ENCODE measurements at regions not wholly inside any gene's neighbourhood (a gene's known extent, or its start where the extent isn't known, plus 50 kb on each side); places are given as distances from the start of the nearest gene placed in this dataset.

DNA sequence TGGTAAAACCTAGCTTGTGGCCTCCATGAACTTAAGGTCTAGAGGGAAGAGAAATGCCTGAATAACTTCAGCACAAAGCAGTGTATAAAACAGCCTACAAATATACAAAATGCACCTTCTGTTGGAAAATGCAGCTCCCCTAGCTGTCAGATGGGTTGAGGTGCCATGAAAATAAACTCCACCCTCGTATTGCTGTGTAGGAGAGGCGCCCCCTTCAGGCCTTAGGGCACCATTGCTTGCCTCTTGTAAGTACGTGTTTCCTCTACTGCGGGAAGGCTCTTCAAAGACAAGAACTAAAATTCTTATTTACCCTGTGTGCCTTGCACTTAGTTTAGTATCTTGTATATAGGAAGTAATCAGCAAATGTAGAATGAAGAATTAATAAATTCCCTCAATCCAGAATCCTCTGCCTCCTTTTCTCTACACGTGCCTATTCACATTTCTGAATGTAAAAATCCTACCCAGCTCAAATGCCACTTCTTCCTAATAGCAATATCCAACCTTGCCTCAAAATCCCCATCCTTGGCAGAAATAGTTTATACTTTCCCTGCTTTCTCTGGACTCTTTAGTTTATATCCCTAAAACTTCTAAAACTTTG is 393.7 kb upstream of the PDE4D start:
- WGBS, 2 donors: 66 to 68% methylated on average over 5 of the region's 5 CpGs
- H3K4me3 ChIP-seq (ENCODE audit: low read depth, poor library complexity, severe bottlenecking): no peak overlapping the region
- intact Hi-C loops (cut with DNase I; ENCODE audit: low total_unique reads): no loop called here
- no peak for DNase-seq (ENCODE audit: low spot score in 2 of 2)
- no peak for TF ChIP-seq POLR2A (IDR thresholded peaks at IDR 0.05)
- TF ChIP-seq, protein P1, sequence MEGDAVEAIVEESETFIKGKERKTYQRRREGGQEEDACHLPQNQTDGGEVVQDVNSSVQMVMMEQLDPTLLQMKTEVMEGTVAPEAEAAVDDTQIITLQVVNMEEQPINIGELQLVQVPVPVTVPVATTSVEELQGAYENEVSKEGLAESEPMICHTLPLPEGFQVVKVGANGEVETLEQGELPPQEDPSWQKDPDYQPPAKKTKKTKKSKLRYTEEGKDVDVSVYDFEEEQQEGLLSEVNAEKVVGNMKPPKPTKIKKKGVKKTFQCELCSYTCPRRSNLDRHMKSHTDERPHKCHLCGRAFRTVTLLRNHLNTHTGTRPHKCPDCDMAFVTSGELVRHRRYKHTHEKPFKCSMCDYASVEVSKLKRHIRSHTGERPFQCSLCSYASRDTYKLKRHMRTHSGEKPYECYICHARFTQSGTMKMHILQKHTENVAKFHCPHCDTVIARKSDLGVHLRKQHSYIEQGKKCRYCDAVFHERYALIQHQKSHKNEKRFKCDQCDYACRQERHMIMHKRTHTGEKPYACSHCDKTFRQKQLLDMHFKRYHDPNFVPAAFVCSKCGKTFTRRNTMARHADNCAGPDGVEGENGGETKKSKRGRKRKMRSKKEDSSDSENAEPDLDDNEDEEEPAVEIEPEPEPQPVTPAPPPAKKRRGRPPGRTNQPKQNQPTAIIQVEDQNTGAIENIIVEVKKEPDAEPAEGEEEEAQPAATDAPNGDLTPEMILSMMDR (IDR thresholded peaks at IDR 0.05): no peak

DNA sequence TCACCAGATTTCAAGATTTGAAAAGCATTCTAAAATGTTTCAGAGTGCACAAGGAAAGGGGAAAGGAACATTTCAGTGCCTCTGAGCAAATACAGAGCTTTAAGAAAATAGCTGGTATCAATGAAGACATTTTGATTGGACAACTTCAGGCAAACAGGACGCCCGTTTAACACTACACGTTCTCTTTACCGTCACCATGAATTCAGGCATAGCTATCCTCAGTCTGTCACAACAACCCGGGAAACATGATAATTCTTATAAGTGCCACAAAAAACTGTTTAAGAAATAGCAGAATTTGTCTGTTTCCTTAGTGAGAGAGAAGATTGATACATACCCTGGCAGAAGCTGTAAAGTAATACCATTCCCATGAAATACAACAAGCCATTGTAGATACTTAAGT is 392.4 kb upstream of the PDE4D start:
- WGBS, 2 donors: 86 to 91% methylated on average over 5 of the region's 5 CpGs
- no peak overlapping the region for H3K4me3 ChIP-seq (ENCODE audit: low read depth, poor library complexity, severe bottlenecking)
- no peak for DNase-seq (ENCODE audit: low spot score in 2 of 2)
- intact Hi-C loops (cut with DNase I; ENCODE audit: low total_unique reads): no loop called here
- no peak for TF ChIP-seq POLR2A (IDR thresholded peaks at IDR 0.05)
- TF ChIP-seq, protein P1 (IDR thresholded peaks at IDR 0.05): no peak

DNA sequence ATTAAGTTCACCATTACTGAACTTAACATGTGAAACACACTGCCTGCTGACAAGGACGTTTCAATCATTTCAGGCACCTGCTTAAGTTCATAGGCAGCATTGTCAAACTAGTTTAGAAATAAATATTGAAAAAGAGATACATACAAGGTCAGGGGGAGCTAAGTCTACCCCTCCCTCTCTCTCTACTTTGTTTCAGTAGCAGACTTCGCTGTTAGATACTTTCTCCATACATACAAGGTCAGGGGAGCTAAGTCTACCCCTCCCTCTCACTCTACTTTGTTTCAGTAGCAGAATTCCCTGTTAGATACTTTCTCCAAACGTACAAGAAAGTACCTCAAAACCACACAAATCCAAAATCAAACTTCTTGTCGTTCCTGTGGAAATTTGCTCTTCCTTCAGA is 387.4 kb upstream of the PDE4D start:
- intact Hi-C loops (cut with DNase I; ENCODE audit: low total_unique reads): no loop called here
- no peak for DNase-seq (ENCODE audit: low spot score in 2 of 2)
- WGBS, 2 donors: 79 to 83% methylated on average over 4 of the region's 4 CpGs
- TF ChIP-seq, protein P1 (IDR thresholded peaks at IDR 0.05): no peak
- TF ChIP-seq POLR2A (IDR thresholded peaks at IDR 0.05): no peak
- no peak overlapping the region for H3K4me3 ChIP-seq (ENCODE audit: low read depth, poor library complexity, severe bottlenecking)

DNA sequence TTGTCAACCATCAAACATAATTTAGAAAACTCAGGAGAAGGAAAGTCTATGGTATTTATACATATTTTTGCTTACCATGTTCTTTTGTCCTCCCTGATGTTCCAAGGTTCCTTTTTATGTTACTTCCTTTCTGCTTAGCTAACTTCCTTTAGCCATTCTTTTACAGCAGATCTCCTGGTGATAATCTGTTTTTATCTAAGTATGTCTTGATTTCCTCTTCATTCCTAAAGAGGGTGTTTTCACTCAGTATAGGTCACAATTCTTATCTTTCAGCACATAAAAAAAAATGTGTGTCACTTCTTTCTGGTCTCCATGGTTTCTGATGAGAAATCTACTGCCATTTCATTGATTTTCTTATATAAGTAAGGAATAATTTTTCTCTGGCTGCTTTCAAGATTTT is 384.4 kb upstream of the PDE4D start:
- no peak overlapping the region for H3K4me3 ChIP-seq (ENCODE audit: low read depth, poor library complexity, severe bottlenecking)
- no peak for DNase-seq (ENCODE audit: low spot score in 2 of 2)
- intact Hi-C loops (cut with DNase I; ENCODE audit: low total_unique reads): no loop called here
- TF ChIP-seq, protein P1 (IDR thresholded peaks at IDR 0.05): no peak
- no peak for TF ChIP-seq POLR2A (IDR thresholded peaks at IDR 0.05)

DNA sequence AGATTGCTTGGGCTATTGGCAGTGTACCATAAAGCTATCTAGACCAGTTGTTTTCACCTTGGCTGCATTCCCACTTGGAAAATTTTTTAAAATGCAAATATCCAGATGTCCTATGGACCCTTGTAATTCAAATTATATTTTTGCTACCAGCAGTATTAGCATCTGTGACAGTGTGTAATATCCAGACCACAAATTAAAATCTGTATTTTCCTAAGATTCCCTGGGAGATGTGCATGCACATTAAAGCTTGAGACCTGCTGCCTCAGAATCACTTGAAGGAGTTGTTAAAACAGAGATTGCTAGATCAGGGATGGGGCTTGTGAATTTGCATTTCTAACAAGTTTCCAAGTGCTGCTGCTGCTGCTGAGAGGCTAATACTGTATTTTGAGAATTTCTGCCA is 381.2 kb upstream of the PDE4D start:
- no peak for DNase-seq (ENCODE audit: low spot score in 2 of 2)
- intact Hi-C loops (cut with DNase I; ENCODE audit: low total_unique reads): no loop called here
- no peak for TF ChIP-seq POLR2A (IDR thresholded peaks at IDR 0.05)
- TF ChIP-seq, protein P1 (IDR thresholded peaks at IDR 0.05): no peak
- H3K4me3 ChIP-seq (ENCODE audit: low read depth, poor library complexity, severe bottlenecking): no peak overlapping the region

DNA sequence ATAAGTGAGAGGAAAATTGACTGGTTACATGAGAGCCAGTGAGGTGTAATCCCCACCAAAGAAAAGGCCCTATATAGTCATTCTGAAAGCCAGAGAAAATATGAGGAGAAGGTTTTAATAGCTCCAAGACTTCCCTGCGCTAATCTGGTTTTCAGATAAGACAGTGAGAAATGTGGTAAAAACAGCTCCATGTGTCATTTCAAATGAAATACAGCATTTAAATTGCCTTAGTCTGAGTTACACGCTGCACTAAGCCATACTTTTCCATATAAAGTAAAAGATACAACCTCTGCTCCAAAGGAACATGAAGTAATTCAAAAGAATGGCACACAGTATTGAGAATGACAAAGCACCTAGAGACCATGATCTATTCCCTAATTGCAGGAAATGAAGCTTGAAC is 378.0 kb upstream of the PDE4D start:
- TF ChIP-seq POLR2A (IDR thresholded peaks at IDR 0.05): no peak
- TF ChIP-seq, protein P1 (IDR thresholded peaks at IDR 0.05): no peak
- no peak for DNase-seq (ENCODE audit: low spot score in 2 of 2)
- intact Hi-C loops (cut with DNase I; ENCODE audit: low total_unique reads): no loop called here
- no peak overlapping the region for H3K4me3 ChIP-seq (ENCODE audit: low read depth, poor library complexity, severe bottlenecking)
- 72 to 77% methylated on average over 2 of the region's 2 CpGs for WGBS, 2 donors
